SK-N-SH treated with all-trans-retinoic acid at 6 μM for 48 hours (cell line): ENCODE measurements at regions not wholly inside any gene's neighbourhood (a gene's known extent, or its start where the extent isn't known, plus 50 kb on each side); places are given as distances from the start of the nearest gene placed in this dataset.

Source experiments
- SNAI2 ChIP-seq: fragments of 250-450 bp; sonication (Bioruptor Pico); IDR thresholded peaks from 2 replicates; pipeline ENCODE4 v1.5.0; 2020; ENCODE audit warnings: mild to moderate bottlenecking, moderate library complexity
- ZNF70 ChIP-seq: fragments of 450-650 bp; formaldehyde crosslinking; IDR thresholded peaks from 2 replicates; pipeline ENCODE4 v1.5.0; 2020; ENCODE audit warnings: mild to moderate bottlenecking, moderate library complexity

GRCh38 chr20:40503119-40503518 is 185.9 kb downstream of the MAFB start:
- TF ChIP-seq SNAI2 (CRISPR knock-in tag) (no peak), ZNF70 (CRISPR knock-in tag) (no peak)
